22Rv1 (cell line): ENCODE measurements at regions not wholly inside any gene's neighbourhood (a gene's known extent, or its start where the extent isn't known, plus 50 kb on each side); places are given as distances from the start of the nearest gene placed in this dataset.

Source experiments
- H3K27ac ChIP-seq: fragments of 450-650 bp; 2 replicates; pipeline ENCODE4 v1.5.1; 2017
- CTCF ChIP-seq: fragments of 450-650 bp; IDR thresholded peaks from 2 replicates; pipeline ENCODE4 v1.5.1; 2017; ENCODE audit warnings: mild to moderate bottlenecking
- ZFX ChIP-seq: fragments of 450-650 bp; IDR thresholded peaks from 2 replicates; pipeline ENCODE4 v1.6.1; 2017; ENCODE audit warnings: antibody characterized with exemption, borderline replicate concordance

- no peak for TF ChIP-seq CTCF
- H3K27ac ChIP-seq, result no peak overlapping the region
These were observed 1110.1 kb downstream of the TBL1XR1 start for GRCh38 chr3:176087066-176087697.

GRCh38 chr3:176079785-176080184, 1117.5 kb downstream of the TBL1XR1 start:
- no peak overlapping the region for H3K27ac ChIP-seq
- TF ChIP-seq CTCF (no peak), ZFX (no peak)

GRCh38 chr3:176078906-176079305, 1118.4 kb downstream of the TBL1XR1 start:
- TF ChIP-seq CTCF (no peak), ZFX (no peak)
- H3K27ac ChIP-seq, result no peak overlapping the region

- no peak overlapping the region for H3K27ac ChIP-seq
- TF ChIP-seq CTCF, result no peak
- no peak for TF ChIP-seq ZFX
These were observed 1121.8 kb downstream of the TBL1XR1 start for GRCh38 chr3:176075491-176075890.

DNA sequence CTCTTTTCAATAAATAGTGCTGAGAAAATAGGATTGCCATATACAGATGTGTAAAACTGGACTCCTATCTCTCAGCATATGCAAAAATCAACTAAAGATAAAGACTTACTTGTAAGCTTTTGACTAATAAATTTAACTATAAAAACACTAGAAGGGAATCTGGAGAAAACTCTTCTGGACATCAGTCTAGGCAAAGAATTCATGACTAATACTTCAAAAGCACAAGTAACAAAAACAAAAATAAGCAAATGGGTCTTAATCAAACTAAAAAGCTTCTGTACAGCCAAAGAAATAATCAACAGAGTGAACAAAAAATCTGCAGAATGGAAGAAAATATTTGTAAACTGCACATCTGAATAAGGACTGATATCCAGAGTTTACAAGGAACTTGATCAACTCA, 1122.2 kb downstream of the TBL1XR1 start:
- H3K27ac ChIP-seq, result no peak overlapping the region
- TF ChIP-seq CTCF, result no peak
- no peak for TF ChIP-seq ZFX

DNA sequence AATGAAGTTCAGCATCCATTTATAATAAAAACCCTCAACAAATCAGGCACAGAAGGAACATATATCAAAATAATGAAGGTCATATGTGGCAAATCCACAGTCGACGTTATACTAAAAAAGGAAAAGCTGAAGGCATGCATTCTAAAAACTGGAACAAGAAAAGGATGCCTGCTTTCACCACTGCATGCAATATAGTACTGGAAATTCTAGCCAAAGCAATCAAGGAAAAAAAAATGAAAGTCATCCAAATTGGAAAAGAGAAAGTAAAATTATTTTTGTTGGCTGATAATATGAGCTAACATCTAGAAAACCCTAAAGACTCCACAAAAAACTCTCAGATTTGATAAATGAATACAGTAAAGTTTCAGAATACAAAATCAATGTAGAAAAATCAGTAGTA, 1123.2 kb downstream of the TBL1XR1 start:
- TF ChIP-seq ZFX (no peak), CTCF (no peak)
- no peak overlapping the region for H3K27ac ChIP-seq

- TF ChIP-seq ZFX (no peak), CTCF (no peak)
These were observed 1125.3 kb downstream of the TBL1XR1 start for GRCh38 chr3:176071943-176072342.

More at GRCh38 chr3:176071943-176072342, 1125.3 kb downstream of the TBL1XR1 start:
- H3K27ac ChIP-seq, result no peak overlapping the region
